Upper lobe of right lung (tissue), 1 donor: ENCODE measurements at regions not wholly inside any gene's neighbourhood (a gene's known extent, or its start where the extent isn't known, plus 50 kb on each side); places are given as distances from the start of the nearest gene placed in this dataset.

Experiments used
- ATAC-seq: fragments of 200-7000 bp; cut with Tn5 transposase; one replicate; pipeline ENCODE4 v1.9.1; 2020; ENCODE audit warnings: mild to moderate bottlenecking, moderate library complexity
- DNase-seq: peaks from one replicate; pipeline ENCODE4 v3.0.0-alpha.2; 2020
- H3K27ac ChIP-seq: fragments of 200-600 bp; one replicate; pipeline ENCODE4 v1.8.0; 2022
- H3K27me3 ChIP-seq: fragments of 200-600 bp; one replicate; pipeline ENCODE4 v1.8.0; 2022; ENCODE audit warnings: mild to moderate bottlenecking
- H3K36me3 ChIP-seq: fragments of 200-600 bp; one replicate; pipeline ENCODE4 v1.8.0; 2022
- H3K4me1 ChIP-seq: fragments of 200-600 bp; one replicate; pipeline ENCODE4 v1.8.0; 2022
- H3K4me3 ChIP-seq: fragments of 200-600 bp; one replicate; pipeline ENCODE4 v1.8.0; 2022; ENCODE audit warnings: mild to moderate bottlenecking
- H3K9me3 ChIP-seq: fragments of 200-600 bp; one replicate; pipeline ENCODE4 v1.8.0; 2022
- CTCF ChIP-seq: fragments of 200-600 bp; IDR thresholded peaks from one replicate; pipeline ENCODE4 v1.8.0; 2022; ENCODE audit warnings: antibody characterized with exemption
- intact Hi-C: fragments of 100-400 bp; cut with DNase I; formaldehyde crosslinking; loops from one replicate; pipeline ENCODE4 v1.11.0; 2022
- donor health status: DM: no; HTN: yes; CAD: no; lungs with severe emphysema.

- TF ChIP-seq CTCF = no peak
- no peaks in the 10 kb centered on the region for H3K9me3 ChIP-seq
- no peaks in the 10 kb centered on the region for H3K27me3 ChIP-seq
- ATAC-seq (no peak), DNase-seq (no peak)
- intact Hi-C loops = no loop called here
- no peaks in the 10 kb centered on the region for H3K4me1 ChIP-seq
- H3K4me3 ChIP-seq = no peak overlapping the region
- no peaks in the 10 kb centered on the region for H3K36me3 ChIP-seq
- no peak overlapping the region for H3K27ac ChIP-seq
Measured at GRCh38 chr5:10162468-10162867, 87.2 kb downstream of the ATPSCKMT start.

GRCh38 chr5:10161778-10162177 lies 87.9 kb downstream of the ATPSCKMT start:
- Histone ChIP-seq H3K27me3 (no peaks in the 10 kb centered on the region), H3K4me3 (no peak overlapping the region), H3K4me1 (no peaks in the 10 kb centered on the region), H3K27ac (no peak overlapping the region), H3K9me3 (no peaks in the 10 kb centered on the region), H3K36me3 (no peaks in the 10 kb centered on the region)
- TF ChIP-seq CTCF = no peak
- intact Hi-C loops = no loop called here
- DNase-seq (no peak), ATAC-seq (no peak)

GRCh38 chr5:10160241-10160640 lies 89.4 kb downstream of the ATPSCKMT start:
- intact Hi-C loops = no loop called here
- Histone ChIP-seq H3K36me3 (no peaks in the 10 kb centered on the region), H3K27ac (no peak overlapping the region), H3K4me3 (no peak overlapping the region), H3K9me3 (no peaks in the 10 kb centered on the region), H3K4me1 (no peaks in the 10 kb centered on the region), H3K27me3 (no peaks in the 10 kb centered on the region)
- ATAC-seq (no peak), DNase-seq (no peak)
- no peak for TF ChIP-seq CTCF

GRCh38 chr5:10158886-10159285 lies 90.8 kb downstream of the ATPSCKMT start:
- no peak for ATAC-seq
- H3K9me3 ChIP-seq = no peaks in the 10 kb centered on the region

GRCh38 chr5:10157085-10157669 lies 92.5 kb downstream of the ATPSCKMT start:
- TF ChIP-seq CTCF = no peak
- no peak for ATAC-seq

More at GRCh38 chr5:10158886-10159285, 90.8 kb downstream of the ATPSCKMT start:
- Histone ChIP-seq H3K36me3 (no peaks in the 10 kb centered on the region), H3K4me3 (no peak overlapping the region), H3K27ac (no peak overlapping the region), H3K27me3 (no peaks in the 10 kb centered on the region), H3K4me1 (no peaks in the 10 kb centered on the region)
- intact Hi-C loops = no loop called here
- TF ChIP-seq CTCF = no peak
- DNase-seq = no peak

More at GRCh38 chr5:10157085-10157669, 92.5 kb downstream of the ATPSCKMT start:
- intact Hi-C loops = no loop called here
- H3K27ac ChIP-seq = no peak overlapping the region
- no peaks in the 10 kb centered on the region for H3K36me3 ChIP-seq
- no peaks in the 10 kb centered on the region for H3K4me1 ChIP-seq
- DNase-seq = no peak
- no peak overlapping the region for H3K4me3 ChIP-seq
- no peaks in the 10 kb centered on the region for H3K27me3 ChIP-seq
- H3K9me3 ChIP-seq = no peaks in the 10 kb centered on the region
